ENCODE measurements at regions not wholly inside any gene's neighbourhood (a gene's known extent, or its start where the extent isn't known, plus 50 kb on each side); places are given as distances from the start of the nearest gene placed in this dataset.

GRCh38 chr3:634511-634910, 437.9 kb downstream of the CHL1 start:
- Histone ChIP-seq H3K36me3 (no peaks in the 10 kb centered on the region), H3K9me3 (no peaks in the 10 kb centered on the region), H3K27ac (no peak overlapping the region), H3K4me1 (no peaks in the 10 kb centered on the region), H3K27me3 (no peaks in the 10 kb centered on the region), H3K4me3 (no peak overlapping the region)
- FAIRE-seq = no peak
- intact Hi-C loops (cut with DNase I) = no loop called here
- no peak for DNase-seq
- ATAC-seq = no peak
- TF ChIP-seq, protein P1, sequence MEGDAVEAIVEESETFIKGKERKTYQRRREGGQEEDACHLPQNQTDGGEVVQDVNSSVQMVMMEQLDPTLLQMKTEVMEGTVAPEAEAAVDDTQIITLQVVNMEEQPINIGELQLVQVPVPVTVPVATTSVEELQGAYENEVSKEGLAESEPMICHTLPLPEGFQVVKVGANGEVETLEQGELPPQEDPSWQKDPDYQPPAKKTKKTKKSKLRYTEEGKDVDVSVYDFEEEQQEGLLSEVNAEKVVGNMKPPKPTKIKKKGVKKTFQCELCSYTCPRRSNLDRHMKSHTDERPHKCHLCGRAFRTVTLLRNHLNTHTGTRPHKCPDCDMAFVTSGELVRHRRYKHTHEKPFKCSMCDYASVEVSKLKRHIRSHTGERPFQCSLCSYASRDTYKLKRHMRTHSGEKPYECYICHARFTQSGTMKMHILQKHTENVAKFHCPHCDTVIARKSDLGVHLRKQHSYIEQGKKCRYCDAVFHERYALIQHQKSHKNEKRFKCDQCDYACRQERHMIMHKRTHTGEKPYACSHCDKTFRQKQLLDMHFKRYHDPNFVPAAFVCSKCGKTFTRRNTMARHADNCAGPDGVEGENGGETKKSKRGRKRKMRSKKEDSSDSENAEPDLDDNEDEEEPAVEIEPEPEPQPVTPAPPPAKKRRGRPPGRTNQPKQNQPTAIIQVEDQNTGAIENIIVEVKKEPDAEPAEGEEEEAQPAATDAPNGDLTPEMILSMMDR (IDR thresholded peaks at IDR 0.05) = no peak

DNA sequence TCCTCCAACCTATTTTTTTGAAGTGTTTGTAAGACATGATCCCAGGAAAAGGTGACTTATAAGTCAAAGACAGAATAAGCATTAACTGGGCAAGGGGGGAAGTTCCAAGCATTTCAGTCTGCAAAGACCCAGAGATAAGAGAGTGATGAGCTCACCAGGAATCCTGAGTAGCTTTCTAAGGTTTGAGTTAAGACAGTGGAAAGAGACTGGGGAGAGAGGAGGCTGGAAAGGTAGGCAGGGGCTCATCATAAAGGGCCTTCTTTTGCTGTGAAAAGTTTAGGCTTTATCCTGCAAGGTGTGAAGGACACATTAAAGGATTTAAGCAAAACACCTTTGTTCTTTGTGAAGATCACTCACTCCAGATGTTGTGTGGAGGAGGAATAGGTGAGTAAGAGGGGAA, 438.8 kb downstream of the CHL1 start:
- TF ChIP-seq, protein P1 (IDR thresholded peaks at IDR 0.05) = no peak

GRCh38 chr3:643376-643775, 446.8 kb downstream of the CHL1 start:
- ATAC-seq (no peak), FAIRE-seq (no peak), DNase-seq (no peak)
- Histone ChIP-seq H3K27me3 (no peaks in the 10 kb centered on the region), H3K27ac (no peak overlapping the region), H3K9me3 (no peaks in the 10 kb centered on the region), H3K4me1 (no peaks in the 10 kb centered on the region), H3K36me3 (no peaks in the 10 kb centered on the region), H3K4me3 (no peak overlapping the region)
- intact Hi-C loops (cut with DNase I) = no loop called here
- 53 to 71% methylated on average over 1 of the region's 1 CpG for WGBS, 2 donors
- TF ChIP-seq, protein P1 (IDR thresholded peaks at IDR 0.05) = no peak

More for the DNA sequence above, 438.8 kb downstream of the CHL1 start:
- H3K4me1 ChIP-seq = no peaks in the 10 kb centered on the region
- no peaks in the 10 kb centered on the region for H3K9me3 ChIP-seq
- ATAC-seq (no peak), DNase-seq (no peak), FAIRE-seq (no peak)
- H3K4me3 ChIP-seq = no peak overlapping the region
- H3K27ac ChIP-seq = no peak overlapping the region
- H3K27me3 ChIP-seq = no peaks in the 10 kb centered on the region
- intact Hi-C loops (cut with DNase I) = no loop called here
- H3K36me3 ChIP-seq = no peaks in the 10 kb centered on the region

DNA sequence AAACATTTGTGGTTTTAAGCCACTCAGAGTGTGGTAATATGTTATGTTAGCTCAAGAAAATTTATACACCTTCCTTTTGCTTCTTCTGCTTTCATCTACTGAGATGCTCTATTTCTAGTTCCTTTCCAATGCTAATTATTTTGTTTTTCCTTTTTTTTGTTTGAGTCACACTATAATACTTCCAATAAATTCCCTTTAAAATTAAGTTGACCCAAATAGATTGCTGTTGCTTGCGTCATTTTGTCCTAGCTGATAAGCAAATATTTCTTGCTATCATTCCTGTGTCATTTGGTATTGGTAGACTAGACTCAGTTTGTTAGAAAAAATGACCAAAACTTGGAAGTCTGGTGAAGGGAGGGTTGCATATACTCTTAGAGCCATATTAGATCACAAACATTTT, 437.0 kb upstream of the CNTN6 start:
- intact Hi-C loops (cut with DNase I) = no loop called here
- no peaks in the 10 kb centered on the region for H3K36me3 ChIP-seq
- no peaks in the 10 kb centered on the region for H3K4me1 ChIP-seq
- ATAC-seq (no peak), FAIRE-seq (no peak), DNase-seq (no peak)
- no peak overlapping the region for H3K27ac ChIP-seq
- WGBS, 2 donors = 63 to 71% methylated on average over 1 of the region's 1 CpG
- no peak overlapping the region for H3K4me3 ChIP-seq
- TF ChIP-seq, protein P1 (IDR thresholded peaks at IDR 0.05) = no peak
- no peaks in the 10 kb centered on the region for H3K27me3 ChIP-seq
- no peaks in the 10 kb centered on the region for H3K9me3 ChIP-seq

DNA sequence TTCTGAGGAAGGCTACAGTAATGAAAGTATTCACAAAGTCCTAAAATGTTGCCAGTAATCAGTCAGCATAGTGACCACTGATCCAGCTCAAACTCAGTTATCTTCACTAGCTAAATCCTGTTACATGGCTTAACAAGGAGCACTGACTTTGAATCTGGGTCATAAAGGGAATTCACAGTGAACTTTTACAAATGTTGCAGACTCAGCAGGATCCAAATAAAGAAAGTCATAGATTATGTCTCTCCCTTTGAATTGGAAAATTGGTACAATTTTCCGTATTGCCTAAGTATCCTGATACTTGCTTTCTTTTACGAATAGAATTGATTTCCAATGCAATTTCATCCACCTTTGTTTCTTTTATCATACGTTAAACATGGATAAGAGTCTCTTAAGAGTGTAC, 431.5 kb upstream of the CNTN6 start:
- Histone ChIP-seq H3K4me1 (no peaks in the 10 kb centered on the region), H3K27me3 (no peaks in the 10 kb centered on the region), H3K9me3 (no peaks in the 10 kb centered on the region), H3K27ac (no peak overlapping the region), H3K36me3 (no peaks in the 10 kb centered on the region), H3K4me3 (no peak overlapping the region)
- DNase-seq (no peak), FAIRE-seq (no peak), ATAC-seq (no peak)
- intact Hi-C loops (cut with DNase I) = no loop called here
- 11 to 15% methylated on average over 3 of the region's 3 CpGs for WGBS, 2 donors
- TF ChIP-seq, protein P1 (IDR thresholded peaks at IDR 0.05) = no peak

Measured in pancreas (tissue), 10 donors.